H1 (cell line): ENCODE measurements at regions not wholly inside any gene's neighbourhood (a gene's known extent, or its start where the extent isn't known, plus 50 kb on each side); places are given as distances from the start of the nearest gene placed in this dataset.

ENCODE experiments used
- RNF2 ChIP-seq: fragments of 200-900, 300-1000 bp; sonication (generic); IDR thresholded peaks from 2 replicates; pipeline ENCODE4 v1.7.1; 2016; ENCODE audit warnings: borderline replicate concordance, low read depth, mild to moderate bottlenecking, antibody characterized with exemption, low read length; ENCODE audit not compliant: poor library complexity, severe bottlenecking; ENCODE audit errors: missing control alignments
- SIN3A ChIP-seq, 2 experiments: IDR thresholded peaks in 1 of 2; conservative IDR thresholded peaks in 1 of 2; 2 replicates each; pipeline ENCODE4 v1.6.1; 2011 to 2012; ENCODE audit warnings: low read length in 2 of 2, improper control_type of control experiment in 1 of 2, low read depth in 1 of 2, mild to moderate bottlenecking in 1 of 2
- SRF ChIP-seq: IDR thresholded peaks from 2 replicates; pipeline ENCODE4 v1.6.1; 2011; ENCODE audit warnings: mild to moderate bottlenecking, low read depth, low read length, moderate library complexity

- TF ChIP-seq RNF2 (no peak), SIN3A (conservative IDR thresholded peaks at IDR 0.05 in 1 of 2, IDR thresholded peaks at IDR 0.05 in 1 of 2; ENCODE audit: low read depth in 1 of 2, low read length in 2 of 2) (no peak), SRF (no peak)
These were observed 221.0 kb upstream of the OSR1 start (continued) for GRCh38 chr2:19579461-19579860.
